ENCODE measurements at regions not wholly inside any gene's neighbourhood (a gene's known extent, or its start where the extent isn't known, plus 50 kb on each side); places are given as distances from the start of the nearest gene placed in this dataset.

DNA sequence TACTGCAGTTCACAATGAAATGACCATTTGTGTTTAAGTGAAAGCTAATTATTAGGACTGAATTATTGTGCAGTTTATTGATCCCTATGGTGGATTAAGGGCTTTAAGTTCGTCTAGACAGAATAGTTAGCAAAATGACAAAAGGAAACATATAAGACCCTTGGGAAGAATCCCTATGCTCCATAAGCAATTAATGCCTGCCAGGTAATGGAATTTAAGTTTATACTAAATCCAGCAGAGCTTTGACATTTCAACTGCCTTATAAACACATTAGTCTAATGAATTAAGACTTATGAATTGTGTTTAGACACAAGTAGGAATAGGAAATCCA, 640.0 kb upstream of the ARRDC3 start:
- TF ChIP-seq, protein P1, sequence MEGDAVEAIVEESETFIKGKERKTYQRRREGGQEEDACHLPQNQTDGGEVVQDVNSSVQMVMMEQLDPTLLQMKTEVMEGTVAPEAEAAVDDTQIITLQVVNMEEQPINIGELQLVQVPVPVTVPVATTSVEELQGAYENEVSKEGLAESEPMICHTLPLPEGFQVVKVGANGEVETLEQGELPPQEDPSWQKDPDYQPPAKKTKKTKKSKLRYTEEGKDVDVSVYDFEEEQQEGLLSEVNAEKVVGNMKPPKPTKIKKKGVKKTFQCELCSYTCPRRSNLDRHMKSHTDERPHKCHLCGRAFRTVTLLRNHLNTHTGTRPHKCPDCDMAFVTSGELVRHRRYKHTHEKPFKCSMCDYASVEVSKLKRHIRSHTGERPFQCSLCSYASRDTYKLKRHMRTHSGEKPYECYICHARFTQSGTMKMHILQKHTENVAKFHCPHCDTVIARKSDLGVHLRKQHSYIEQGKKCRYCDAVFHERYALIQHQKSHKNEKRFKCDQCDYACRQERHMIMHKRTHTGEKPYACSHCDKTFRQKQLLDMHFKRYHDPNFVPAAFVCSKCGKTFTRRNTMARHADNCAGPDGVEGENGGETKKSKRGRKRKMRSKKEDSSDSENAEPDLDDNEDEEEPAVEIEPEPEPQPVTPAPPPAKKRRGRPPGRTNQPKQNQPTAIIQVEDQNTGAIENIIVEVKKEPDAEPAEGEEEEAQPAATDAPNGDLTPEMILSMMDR (IDR thresholded peaks at IDR 0.05), result no peak
- TF ChIP-seq ZFX (IDR thresholded peaks at IDR 0.05; ENCODE audit: borderline replicate concordance), result no peak
